NCI-H1048 (cell line): ENCODE measurements at regions not wholly inside any gene's neighbourhood (a gene's known extent, or its start where the extent isn't known, plus 50 kb on each side); places are given as distances from the start of the nearest gene placed in this dataset.
"Not testable (repeated sequence)": the region's sequence is repeated elsewhere in the genome, so short reads cannot be mapped to it uniquely, and the experiment has no call there.

Experiments used
- DNase-seq: peaks from one replicate; lab custom pipeline; 2025; lab: John Stamatoyannopoulos, UW

GRCh38 chrX:54615109-54615508, 85.1 kb downstream of the GNL3L start:
- no peak for DNase-seq

- DNase-seq, result no peak
Observed at GRCh38 chrX:54633641-54634040, 103.6 kb downstream of the GNL3L start.

GRCh38 chrX:54639018-54639345, 109.0 kb downstream of the GNL3L start:
- DNase-seq, result no peak

- peak; percentile 89 for DNase-seq
Observed at GRCh38 chrX:54639346-54640102, 109.5 kb downstream of the GNL3L start.

GRCh38 chrX:54640103-54640690, 110.2 kb downstream of the GNL3L start:
- no peak for DNase-seq

DNA sequence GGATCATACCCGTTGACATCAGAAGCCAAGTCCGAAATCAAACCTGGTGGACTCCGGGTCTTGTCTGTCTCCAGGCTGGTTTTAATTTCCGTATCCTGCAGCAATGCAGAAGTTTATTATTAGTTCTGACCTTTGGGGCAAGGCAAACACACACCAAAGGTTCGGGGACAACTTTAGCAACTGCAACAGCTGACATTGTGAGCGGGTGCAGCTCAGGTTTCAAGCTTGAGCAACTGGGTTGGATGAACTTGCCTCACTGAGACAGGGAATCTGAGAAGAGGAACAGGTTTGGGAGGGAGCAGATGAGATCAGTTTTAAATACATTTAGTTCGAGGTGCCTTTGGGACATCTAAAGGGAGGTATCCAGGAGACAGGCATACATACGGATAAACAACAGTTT, 110.7 kb downstream of the GNL3L start:
- DNase-seq, result no peak

- no peak for DNase-seq
Observed at GRCh38 chrX:54641530-54641929, 111.5 kb downstream of the GNL3L start.

GRCh38 chrX:54647607-54648006, 117.6 kb downstream of the GNL3L start:
- DNase-seq, result not testable (repeated sequence)

DNA sequence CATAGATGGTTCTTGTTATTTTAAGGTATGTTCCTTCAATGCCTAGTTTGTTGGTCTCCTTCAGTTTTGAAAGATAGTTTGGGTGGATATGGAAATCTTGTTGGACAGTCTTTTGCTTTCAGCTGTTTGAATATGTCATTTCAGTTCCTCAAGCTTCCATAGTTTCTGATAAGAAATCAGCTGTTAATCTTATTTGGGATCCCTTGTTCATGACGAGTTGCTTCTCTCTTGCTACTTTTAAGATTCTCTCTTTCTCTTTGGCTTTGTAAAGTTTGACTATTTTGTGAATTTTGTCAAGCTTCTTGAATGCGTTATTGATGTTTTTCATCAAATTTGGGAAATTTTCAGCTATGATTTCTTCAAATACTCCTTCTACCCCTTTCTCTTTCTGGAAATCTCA, 129.5 kb downstream of the GNL3L start:
- DNase-seq, result no peak

DNA sequence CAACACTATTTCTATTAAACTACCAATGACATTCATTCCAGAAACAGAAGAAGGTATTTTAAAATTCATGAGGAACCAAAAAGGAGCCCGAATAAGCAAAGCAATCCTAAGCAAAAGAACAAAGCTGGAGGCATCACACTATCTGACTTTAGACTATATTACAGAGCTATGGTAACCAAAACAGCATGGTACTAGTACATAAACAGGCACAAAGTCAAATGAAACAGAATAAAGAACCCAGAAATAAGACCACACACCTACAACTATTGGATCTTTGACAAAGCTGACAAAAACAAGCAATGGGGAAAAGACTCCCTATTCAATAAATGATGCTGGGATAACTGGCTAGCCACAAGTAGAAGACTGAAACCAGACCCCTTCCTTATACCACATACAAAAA, 122.3 kb downstream of the ITIH6 start:
- DNase-seq, result no peak

DNA sequence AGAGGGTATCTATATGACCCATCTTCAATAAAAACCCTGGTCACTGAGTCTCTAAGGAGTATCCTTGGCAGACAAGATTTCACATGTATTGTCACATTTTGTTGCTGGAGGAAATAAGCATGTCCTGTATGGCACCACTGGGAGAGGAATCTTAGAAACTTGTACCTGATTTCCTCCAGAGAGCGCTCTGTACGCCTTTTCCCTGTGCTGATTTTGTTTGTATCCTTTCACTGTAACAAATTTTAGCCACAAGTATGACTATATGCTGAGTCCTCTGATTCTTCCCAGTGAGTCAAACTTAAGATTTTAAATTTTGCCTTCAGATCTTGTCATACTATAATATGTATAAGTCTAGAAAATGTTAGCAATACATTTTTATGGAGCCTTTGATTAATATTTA, 102.8 kb downstream of the ITIH6 start:
- no peak for DNase-seq

DNA sequence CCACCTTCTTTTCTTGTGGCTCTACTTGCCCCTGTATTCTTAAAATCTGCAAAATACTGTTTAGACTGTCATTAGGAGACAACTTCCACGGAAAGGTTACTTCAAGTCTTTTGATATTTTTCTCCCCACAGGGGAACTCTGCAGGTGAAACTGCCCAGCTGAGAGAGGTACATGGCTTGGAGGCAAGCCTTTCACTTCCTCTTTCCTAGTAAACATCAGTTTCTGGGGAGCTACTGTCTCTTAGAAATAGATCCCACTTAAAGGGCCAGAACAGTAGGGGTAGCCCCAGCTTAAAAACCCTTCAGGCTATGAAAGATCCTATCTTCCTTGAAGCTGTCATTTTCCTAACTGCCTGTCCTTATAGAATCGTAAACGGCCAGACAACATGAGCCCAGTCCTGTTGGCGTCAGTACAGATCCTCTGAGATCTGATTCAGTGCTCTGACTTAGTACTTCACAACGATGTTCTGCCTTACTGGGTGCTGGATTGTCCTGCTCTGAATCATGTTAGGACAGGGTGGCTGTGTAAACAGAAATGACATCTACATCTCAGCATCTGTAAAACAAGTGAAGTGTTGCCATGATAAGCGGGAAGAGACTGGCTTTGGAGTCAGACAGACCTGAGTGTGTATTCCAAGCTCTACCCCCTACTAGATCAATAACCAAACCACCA, 102.1 kb downstream of the ITIH6 start:
- no peak for DNase-seq
